ENCODE measurements at regions not wholly inside any gene's neighbourhood (a gene's known extent, or its start where the extent isn't known, plus 50 kb on each side); places are given as distances from the start of the nearest gene placed in this dataset.

- Histone ChIP-seq H3K36me3 (no peaks in the 10 kb centered on the region), H3K4me1 (no peaks in the 10 kb centered on the region), H3K27me3 (no peaks in the 10 kb centered on the region), H3K4me3 (no peak overlapping the region), H3K9me3 (no peaks in the 10 kb centered on the region), H3K27ac (no peak overlapping the region)
- 31 to 80% methylated on average over 2 to 6 of the region's 6 CpGs for whole genome bisulfite sequencing, 2 donors (ENCODE audit: low coverage in 1 of 2)
- no peak for DNase-seq
- in situ Hi-C loops (cut with MboI; ENCODE audit: low pct_ligation_motif_present in 1 of 4, low pct_unique_long_range_greater_than_20kb in 1 of 4, low sequenced_read_pairs in 3 of 4) (no loop called here), intact Hi-C loops (cut with DNase I; ENCODE audit: low total_unique reads) (no loop called here)
- TF ChIP-seq POLR2A (IDR thresholded peaks at IDR 0.05): no peak
- TF ChIP-seq POLR2AphosphoS5 (IDR thresholded peaks at IDR 0.05): no peak
- TF ChIP-seq CTCF (IDR thresholded peaks at IDR 0.05): no peak
- no peak for TF ChIP-seq EP300 (IDR thresholded peaks at IDR 0.05; ENCODE audit: low read depth)
Measured at GRCh38 chr1:5599541-5599940, 392.7 kb downstream of the NPHP4 start.

DNA sequence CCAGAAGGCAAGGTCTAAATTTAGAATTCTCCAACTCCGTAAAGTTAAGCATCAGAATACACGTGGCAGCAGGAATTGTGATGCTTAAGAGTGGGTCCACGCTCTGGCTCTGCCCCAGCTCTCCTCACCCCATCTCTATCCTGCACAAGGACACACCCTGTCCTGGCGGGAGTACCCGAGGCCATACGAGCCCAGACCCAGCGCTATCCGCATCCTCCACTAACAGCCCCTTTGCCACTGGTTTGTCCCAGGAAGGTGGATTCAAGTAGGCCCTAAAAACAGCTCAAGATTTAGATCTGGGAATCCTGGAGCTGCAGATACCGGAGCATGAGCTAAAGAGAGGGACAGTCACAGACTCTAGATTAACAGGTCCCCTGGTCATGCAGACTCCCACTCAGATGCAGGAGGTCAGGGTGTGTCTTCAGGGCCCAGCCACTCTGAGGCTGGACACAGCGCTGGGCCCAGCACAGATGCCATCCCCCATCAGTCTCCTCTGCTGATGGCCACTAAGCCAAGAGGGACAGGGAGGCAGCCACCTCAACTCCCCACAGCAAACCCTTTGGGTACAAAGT lies 393.3 kb downstream of the NPHP4 start:
- H3K36me3 ChIP-seq: no peaks in the 10 kb centered on the region
- intact Hi-C loops (cut with DNase I; ENCODE audit: low total_unique reads): no loop called here
- H3K4me3 ChIP-seq: no peak overlapping the region
- no peaks in the 10 kb centered on the region for H3K4me1 ChIP-seq
- in situ Hi-C loops (cut with MboI; ENCODE audit: low pct_ligation_motif_present in 1 of 4, low pct_unique_long_range_greater_than_20kb in 1 of 4, low sequenced_read_pairs in 3 of 4): no loop called here
- WGBS, 2 donors (ENCODE audit: low coverage in 1 of 2): 29 to 66% methylated on average over 3 to 10 of the region's 10 CpGs
- H3K27me3 ChIP-seq: no peaks in the 10 kb centered on the region
- DNase-seq: no peak
- TF ChIP-seq POLR2A (IDR thresholded peaks at IDR 0.05) (no peak), CTCF (IDR thresholded peaks at IDR 0.05) (no peak), POLR2AphosphoS5 (IDR thresholded peaks at IDR 0.05) (no peak), EP300 (IDR thresholded peaks at IDR 0.05; ENCODE audit: low read depth) (no peak)
- H3K9me3 ChIP-seq: no peaks in the 10 kb centered on the region
- H3K27ac ChIP-seq: no peak overlapping the region

DNA sequence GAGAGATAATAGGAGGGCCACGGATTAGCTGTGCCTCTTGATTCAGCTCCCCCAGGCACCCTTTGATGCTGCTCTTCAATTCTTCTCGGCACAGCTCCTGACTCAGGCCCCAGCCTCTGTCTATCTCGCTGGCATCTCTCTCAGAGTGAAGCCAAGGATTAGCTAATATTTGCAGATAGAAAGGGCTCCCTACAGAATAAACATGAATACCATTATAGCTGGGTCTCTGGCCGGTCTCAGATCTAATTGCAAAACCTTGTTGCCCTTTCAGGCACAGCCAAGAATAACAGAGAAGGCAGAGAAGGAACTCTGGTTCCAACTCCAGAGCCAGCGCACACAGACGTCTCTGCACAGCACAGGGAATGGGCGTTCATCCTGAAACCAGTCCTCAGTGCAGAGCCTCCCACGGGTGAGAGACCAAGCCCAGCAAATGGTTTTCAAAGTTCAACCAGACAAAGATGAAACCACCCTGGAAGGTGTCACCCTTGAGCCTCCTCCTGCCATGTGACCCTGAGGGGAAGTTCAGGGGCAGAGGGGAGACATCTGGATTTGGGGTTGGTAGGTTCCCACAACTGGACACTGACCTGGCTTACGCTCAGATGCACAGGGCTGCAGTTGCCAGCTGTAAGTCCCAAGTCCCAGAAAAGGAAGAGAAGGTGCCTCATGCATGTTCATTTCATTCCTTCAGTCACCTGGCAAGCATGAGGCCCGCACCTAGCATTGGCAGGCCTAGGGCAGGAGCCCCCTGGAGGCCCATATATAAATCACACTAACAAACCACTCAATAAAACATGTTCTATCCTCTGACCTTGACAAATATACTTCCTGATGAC lies 394.0 kb downstream of the NPHP4 start:
- intact Hi-C loops (cut with DNase I; ENCODE audit: low total_unique reads) (no loop called here), in situ Hi-C loops (cut with MboI; ENCODE audit: low pct_ligation_motif_present in 1 of 4, low pct_unique_long_range_greater_than_20kb in 1 of 4, low sequenced_read_pairs in 3 of 4) (no loop called here)
- Histone ChIP-seq H3K27me3 (no peaks in the 10 kb centered on the region), H3K27ac (no peak overlapping the region), H3K9me3 (no peaks in the 10 kb centered on the region), H3K36me3 (no peaks in the 10 kb centered on the region), H3K4me1 (no peaks in the 10 kb centered on the region), H3K4me3 (no peak overlapping the region)
- no peak for TF ChIP-seq EP300 (IDR thresholded peaks at IDR 0.05; ENCODE audit: low read depth)
- TF ChIP-seq CTCF (IDR thresholded peaks at IDR 0.05): no peak
- TF ChIP-seq POLR2AphosphoS5 (IDR thresholded peaks at IDR 0.05): no peak
- TF ChIP-seq POLR2A (IDR thresholded peaks at IDR 0.05): no peak
- no peak for DNase-seq
- WGBS, 2 donors (ENCODE audit: low coverage in 1 of 2): 49 to 60% methylated on average over 3 to 10 of the region's 10 CpGs

DNA sequence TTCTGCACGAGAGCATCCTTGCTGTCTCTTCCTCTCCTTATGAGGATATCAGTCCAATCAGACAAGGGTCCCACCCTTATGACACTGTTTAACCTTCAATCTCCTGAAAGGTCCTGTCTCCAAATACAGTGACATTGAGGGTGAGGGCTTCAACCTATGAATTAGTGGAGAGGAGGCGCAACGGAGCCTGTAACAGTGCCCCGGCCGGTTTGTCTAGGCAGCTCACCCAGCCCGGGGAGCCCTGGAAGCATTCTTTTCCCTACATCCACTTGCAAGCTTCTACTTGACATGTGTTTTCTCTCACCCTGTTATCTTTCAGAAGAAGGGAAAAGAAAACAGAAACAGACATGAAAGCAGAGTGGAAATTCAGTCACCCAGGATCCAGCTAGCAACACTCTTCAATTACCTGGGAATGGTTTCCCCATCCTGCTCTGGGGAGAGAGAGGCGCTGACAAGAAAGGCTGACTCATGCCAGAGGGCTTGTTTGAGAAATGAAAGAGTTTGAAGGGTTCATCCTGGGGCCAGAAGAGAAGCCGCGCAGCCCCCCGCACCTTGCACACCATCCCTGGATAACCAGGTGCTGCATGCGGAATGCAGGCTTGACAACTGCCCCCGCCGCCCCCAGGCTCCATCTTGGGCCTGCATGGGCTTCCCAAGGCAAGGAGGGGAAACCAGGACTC lies 394.9 kb downstream of the NPHP4 start:
- H3K36me3 ChIP-seq: no peaks in the 10 kb centered on the region
- DNase-seq: no peak
- no peak overlapping the region for H3K27ac ChIP-seq
- H3K4me1 ChIP-seq: no peaks in the 10 kb centered on the region
- intact Hi-C loops (cut with DNase I; ENCODE audit: low total_unique reads) (no loop called here), in situ Hi-C loops (cut with MboI; ENCODE audit: low pct_ligation_motif_present in 1 of 4, low pct_unique_long_range_greater_than_20kb in 1 of 4, low sequenced_read_pairs in 3 of 4) (no loop called here)
- H3K9me3 ChIP-seq: no peaks in the 10 kb centered on the region
- H3K27me3 ChIP-seq: no peaks in the 10 kb centered on the region
- no peak overlapping the region for H3K4me3 ChIP-seq
- 89% methylated on average over 13 of the region's 13 CpGs; no CpG with 5 or more reads in 1 of the 2 donors for WGBS, 2 donors (ENCODE audit: low coverage in 1 of 2)
- no peak for TF ChIP-seq EP300 (IDR thresholded peaks at IDR 0.05; ENCODE audit: low read depth)
- no peak for TF ChIP-seq CTCF (IDR thresholded peaks at IDR 0.05)
- TF ChIP-seq POLR2AphosphoS5 (IDR thresholded peaks at IDR 0.05): no peak
- TF ChIP-seq POLR2A (IDR thresholded peaks at IDR 0.05): no peak
